ENCODE measurements at regions not wholly inside any gene's neighbourhood (a gene's known extent, or its start where the extent isn't known, plus 50 kb on each side); places are given as distances from the start of the nearest gene placed in this dataset.

DNA sequence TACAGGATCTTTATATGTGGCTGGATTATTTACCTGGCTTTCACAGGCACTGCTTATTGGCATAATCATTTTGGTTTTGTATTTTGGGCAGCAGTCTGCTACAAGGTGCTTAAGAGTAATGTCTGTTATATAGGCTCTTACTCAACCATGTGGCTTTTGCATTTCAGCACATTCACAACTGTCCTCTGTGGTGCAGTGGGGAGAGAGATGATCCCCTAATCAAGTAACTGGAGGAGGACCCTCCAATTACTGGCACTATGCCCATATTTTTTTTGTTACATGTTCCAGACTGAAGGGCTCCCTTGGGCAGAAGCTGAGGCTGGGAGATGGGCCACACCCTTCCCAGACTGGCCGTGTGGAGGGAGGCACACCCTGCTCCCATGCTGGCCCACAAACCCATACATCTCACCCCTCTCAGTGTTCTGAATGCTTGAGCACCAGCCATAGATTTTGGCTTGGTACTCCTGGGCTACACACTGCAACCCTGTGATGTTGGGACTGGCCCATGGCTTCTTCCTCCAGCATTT is 173.5 kb downstream of the FAM174A start:
- no peak overlapping the region for H2BK120ac ChIP-seq (ENCODE audit: low read depth, low read length, poor library complexity, severe bottlenecking)
- H3K23me2 ChIP-seq (ENCODE audit: insufficient read length, low read depth, low read length, poor library complexity, severe bottlenecking): no peaks in the 10 kb centered on the region

More for the DNA sequence above, 173.5 kb downstream of the FAM174A start:
- no peak overlapping the region for H3K23ac ChIP-seq (ENCODE audit: insufficient read length, low read depth, low read length)
- H3K27me3 ChIP-seq (ENCODE audit: insufficient read depth, low read length): no peaks in the 10 kb centered on the region
- no peak overlapping the region for H3K4me2 ChIP-seq (ENCODE audit: insufficient read depth, insufficient read length, low read length)
- no peak overlapping the region for H4K8ac ChIP-seq (replicated peaks; ENCODE audit: insufficient read length, low read depth, low read length)
- H3K9me3 ChIP-seq (ENCODE audit: control insufficient read depth, low read depth, low read length): no peaks in the 10 kb centered on the region
- no peak overlapping the region for H2BK5ac ChIP-seq (ENCODE audit: insufficient read length, low read length)
- no peak overlapping the region for H2BK12ac ChIP-seq (ENCODE audit: insufficient read length, low read depth, low read length)
- H3K4ac ChIP-seq (ENCODE audit: low read depth, low read length): no peak overlapping the region
- TF ChIP-seq, protein P1, sequence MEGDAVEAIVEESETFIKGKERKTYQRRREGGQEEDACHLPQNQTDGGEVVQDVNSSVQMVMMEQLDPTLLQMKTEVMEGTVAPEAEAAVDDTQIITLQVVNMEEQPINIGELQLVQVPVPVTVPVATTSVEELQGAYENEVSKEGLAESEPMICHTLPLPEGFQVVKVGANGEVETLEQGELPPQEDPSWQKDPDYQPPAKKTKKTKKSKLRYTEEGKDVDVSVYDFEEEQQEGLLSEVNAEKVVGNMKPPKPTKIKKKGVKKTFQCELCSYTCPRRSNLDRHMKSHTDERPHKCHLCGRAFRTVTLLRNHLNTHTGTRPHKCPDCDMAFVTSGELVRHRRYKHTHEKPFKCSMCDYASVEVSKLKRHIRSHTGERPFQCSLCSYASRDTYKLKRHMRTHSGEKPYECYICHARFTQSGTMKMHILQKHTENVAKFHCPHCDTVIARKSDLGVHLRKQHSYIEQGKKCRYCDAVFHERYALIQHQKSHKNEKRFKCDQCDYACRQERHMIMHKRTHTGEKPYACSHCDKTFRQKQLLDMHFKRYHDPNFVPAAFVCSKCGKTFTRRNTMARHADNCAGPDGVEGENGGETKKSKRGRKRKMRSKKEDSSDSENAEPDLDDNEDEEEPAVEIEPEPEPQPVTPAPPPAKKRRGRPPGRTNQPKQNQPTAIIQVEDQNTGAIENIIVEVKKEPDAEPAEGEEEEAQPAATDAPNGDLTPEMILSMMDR (conservative IDR thresholded peaks at IDR 0.05): no peak
- DNase-seq: no peak
- Mint-ChIP-seq H3K36me3 (ENCODE audit: insufficient read depth in 1 of 3, low read depth in 3 of 3) (no peaks in the 10 kb centered on the region), H3K27ac (no peak overlapping the region), H3K4me3 (no peak overlapping the region), H3K27me3 (ENCODE audit: low read depth) (no peaks in the 10 kb centered on the region), H3K4me1 (peaks cover 6 to 7% of the 10 kb centered on the region in 2 experiments), H3K9me3 (no peaks in the 10 kb centered on the region)
- no CpG with 5 or more reads among the region's 1 CpG for WGBS (ENCODE audit: extremely low coverage, insufficient read length, low lambda C conversion rate)
- no peak overlapping the region for H3K9ac ChIP-seq (ENCODE audit: extremely low read depth, insufficient read length, low read length)
- no peak overlapping the region for H3K18ac ChIP-seq (ENCODE audit: insufficient read length, low read depth, low read length)
- no peak overlapping the region for H3K56ac ChIP-seq (ENCODE audit: insufficient read length, low read depth, low read length)
- H3K14ac ChIP-seq (ENCODE audit: insufficient read depth, low read length): no peak overlapping the region
- H2AFZ ChIP-seq (ENCODE audit: low read length): no peak overlapping the region
- no peak overlapping the region for H3T11ph ChIP-seq (ENCODE audit: low read length)
- no peaks in the 10 kb centered on the region for H4K20me1 ChIP-seq (ENCODE audit: control insufficient read depth, insufficient read depth, insufficient read length)
- no peaks in the 10 kb centered on the region for H3K4me1 ChIP-seq (ENCODE audit: insufficient read depth, low read length)
- no peaks in the 10 kb centered on the region for H3K79me1 ChIP-seq (ENCODE audit: insufficient read depth, low read depth, low read length, poor library complexity, severe bottlenecking)
- H3K79me2 ChIP-seq (ENCODE audit: insufficient read depth, low read length): no peaks in the 10 kb centered on the region
- H3K27ac ChIP-seq (ENCODE audit: insufficient read length, low read depth, low read length): no peak overlapping the region
- no peak overlapping the region for H2AK5ac ChIP-seq (ENCODE audit: insufficient read length, low read length)
- no peak overlapping the region for H2BK20ac ChIP-seq (ENCODE audit: low read depth, low read length, poor library complexity, severe bottlenecking)
- no peak overlapping the region for H2BK15ac ChIP-seq (ENCODE audit: low read depth, low read length)
- no peak overlapping the region for H4K5ac ChIP-seq (ENCODE audit: insufficient read length, low read depth, low read length)
- no peak overlapping the region for H4K91ac ChIP-seq (ENCODE audit: insufficient read length, low read depth, low read length)

Measured in H9 (cell line).